AML-193 (cell line): ENCODE measurements at regions not wholly inside any gene's neighbourhood (a gene's known extent, or its start where the extent isn't known, plus 50 kb on each side); places are given as distances from the start of the nearest gene placed in this dataset.
"Not testable (repeated sequence)": the region's sequence is repeated elsewhere in the genome, so short reads cannot be mapped to it uniquely, and the experiment has no call there.

Source experiments
- DNase-seq, 2 experiments: peaks; one replicate each; lab custom pipeline; 2025; lab: John Stamatoyannopoulos, UW

DNA sequence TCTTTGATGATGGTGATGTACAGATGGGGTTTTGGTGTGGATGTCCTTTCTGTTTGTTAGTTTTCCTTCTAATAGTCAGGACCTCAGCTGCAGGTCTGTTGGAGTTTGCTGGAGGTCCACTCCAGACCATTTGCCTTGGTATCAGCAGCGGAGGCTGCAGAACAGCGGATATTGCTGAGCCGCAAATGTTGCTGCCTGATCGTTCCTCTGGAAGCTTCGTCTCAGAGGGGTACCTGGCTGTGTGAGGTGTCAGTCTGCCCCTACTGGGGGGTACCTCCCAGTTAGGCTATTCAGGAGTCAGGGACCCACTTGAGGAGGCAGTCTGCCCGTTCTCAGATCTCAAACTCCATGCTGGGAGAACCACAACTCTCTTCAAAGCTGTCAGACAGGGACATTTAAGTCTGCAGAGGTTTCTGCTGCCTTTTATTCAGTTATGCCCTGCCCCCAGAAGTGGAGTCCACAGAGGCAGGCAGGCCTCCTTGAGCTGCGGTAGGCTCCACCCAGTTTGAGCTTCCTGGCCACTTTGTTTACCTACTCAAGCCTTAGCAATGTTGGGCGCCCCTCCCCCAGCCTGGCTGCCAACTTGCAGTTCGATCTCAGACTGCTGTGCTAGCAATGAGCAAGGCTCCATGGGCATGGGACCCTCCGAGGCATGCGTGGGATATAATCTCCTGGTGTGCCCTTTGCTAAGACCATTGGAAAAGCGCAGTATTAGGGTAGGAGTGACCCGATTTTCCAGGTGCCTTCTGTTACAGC is 264.5 kb downstream of the MATN1 start:
- DNase-seq, result not testable (repeated sequence)

- no peak for DNase-seq
These were observed 270.5 kb downstream of the MATN1 start for GRCh38 chr1:30452925-30453324.

- DNase-seq, result no peak
These were observed 271.2 kb downstream of the MATN1 start for GRCh38 chr1:30452170-30452569.

DNA sequence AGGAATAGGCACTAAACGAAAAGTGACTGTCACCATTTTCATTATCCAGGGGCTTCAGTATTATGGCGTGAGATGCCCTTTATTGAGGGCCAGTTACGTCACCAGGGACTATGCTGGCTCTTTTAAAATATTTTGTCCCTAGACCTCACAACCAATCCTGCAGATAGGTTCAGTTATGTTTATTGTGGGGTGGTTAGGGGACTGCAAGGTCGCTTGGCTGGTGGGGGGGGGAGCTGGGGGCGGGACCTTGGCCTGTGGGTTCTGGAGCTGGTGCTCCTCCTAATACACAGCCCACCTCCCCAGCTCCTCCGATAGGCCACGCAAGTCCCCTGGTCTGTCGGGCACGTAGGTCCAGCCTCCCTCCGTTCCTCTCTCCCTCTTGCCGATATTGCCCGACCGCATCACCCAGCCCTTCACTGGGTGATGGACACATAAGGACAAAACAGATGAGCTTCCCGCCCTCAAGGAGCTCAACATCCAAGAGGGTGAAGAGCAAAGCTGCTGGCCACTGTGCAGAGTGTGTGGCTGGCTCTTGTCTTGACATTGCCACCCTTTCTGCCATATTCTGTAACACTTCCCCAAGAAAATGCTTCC is 271.8 kb downstream of the MATN1 start:
- no peak for DNase-seq

DNA sequence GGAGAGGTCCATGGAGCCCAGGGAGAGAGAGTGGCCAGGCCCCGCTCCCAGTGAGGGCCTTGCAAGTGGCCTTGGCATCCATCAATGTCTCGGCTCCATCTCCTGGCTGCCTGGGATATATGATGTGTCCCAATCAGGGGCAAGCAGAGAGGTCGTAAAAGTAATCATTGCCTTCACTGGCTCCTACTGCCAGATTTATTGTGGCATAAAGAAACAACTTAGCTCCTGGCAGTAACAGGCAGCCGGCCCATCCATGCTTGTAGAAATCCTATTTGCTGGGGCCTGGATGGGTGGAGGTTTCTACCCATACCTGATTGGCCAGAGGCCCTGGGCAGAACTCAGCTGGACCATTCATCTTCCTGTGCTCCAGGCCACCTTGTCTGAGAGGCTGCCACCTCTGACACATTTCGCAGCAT is 272.6 kb downstream of the MATN1 start:
- DNase-seq, result no peak

GRCh38 chr1:30450148-30450817 is 273.1 kb downstream of the MATN1 start:
- DNase-seq, result no peak

DNA sequence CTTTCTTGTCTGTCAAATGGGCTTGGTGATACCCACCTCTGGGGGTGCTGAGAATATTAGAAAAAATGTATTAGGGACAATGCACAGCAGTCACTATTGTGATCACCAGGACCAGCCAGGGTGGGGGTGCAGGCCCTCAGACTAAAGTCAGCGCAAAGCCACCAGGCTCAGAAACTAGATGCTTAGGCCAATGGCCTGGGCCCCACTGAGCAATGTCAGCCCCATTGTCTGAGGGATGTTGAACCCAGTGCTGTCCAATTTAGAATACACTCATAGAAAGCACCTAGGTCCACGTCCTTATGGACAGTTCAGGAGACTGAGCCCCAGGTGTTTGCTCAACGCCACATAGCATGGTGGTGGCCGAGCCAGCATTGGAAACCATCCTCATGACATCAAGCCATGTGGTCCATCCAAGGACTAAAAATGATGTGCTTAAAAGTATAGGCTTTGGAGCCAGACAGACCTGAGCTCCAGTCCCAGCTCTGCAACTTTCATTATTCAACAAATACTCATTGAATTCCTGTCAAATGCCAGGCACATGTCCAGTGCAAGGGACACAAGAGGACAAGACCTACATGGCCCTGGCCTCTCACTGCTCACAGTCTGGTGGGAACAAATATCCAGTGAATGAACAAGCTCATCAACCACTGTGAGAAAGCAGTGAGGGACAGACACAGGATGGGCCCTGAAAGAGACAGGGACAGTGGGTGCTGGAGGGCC is 273.8 kb downstream of the MATN1 start:
- no peak for DNase-seq

- DNase-seq, result no peak
These were observed 274.4 kb downstream of the MATN1 start for GRCh38 chr1:30449003-30449402.

GRCh38 chr1:30447701-30448100 is 275.7 kb downstream of the MATN1 start:
- no peak for DNase-seq

DNA sequence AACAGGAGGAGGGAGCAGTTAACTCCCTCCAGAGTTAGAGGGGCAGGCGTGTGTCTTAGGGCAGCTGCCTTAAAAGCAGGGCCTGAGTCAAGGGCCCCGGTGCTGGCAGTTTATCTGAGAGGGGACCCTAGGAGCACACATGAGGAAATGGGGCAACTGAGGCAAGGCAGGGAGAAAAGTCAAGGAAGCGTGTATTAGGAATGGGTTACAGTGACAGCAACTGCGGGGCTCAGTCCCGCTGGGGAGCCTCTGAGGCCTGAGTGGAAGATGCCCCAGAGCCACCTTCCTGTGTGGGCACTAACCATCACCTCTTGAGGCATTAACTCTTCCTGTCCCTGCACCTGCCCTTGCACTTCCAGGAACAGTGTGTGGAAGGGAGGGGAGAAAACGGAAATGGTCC is 276.3 kb downstream of the MATN1 start:
- no peak for DNase-seq

DNA sequence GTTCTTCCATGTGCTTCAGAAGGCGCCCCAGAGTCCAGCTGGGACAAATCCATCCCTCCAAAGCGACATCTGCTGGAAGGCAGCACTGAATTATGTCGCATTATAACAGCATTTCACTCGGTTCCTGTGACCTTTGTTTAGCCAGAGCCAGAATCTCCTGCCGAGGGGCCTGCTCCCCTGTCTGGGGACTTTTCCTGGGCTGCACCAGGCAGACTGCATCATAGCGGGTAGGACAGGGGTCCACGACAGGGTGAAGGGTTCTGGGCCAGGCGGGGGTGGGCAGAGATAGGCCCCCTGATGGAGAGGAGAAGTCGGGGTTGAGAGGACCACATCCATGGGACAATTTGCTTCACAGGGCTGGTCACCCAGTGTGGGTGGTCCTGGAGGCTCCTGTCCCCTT is 276.9 kb downstream of the MATN1 start:
- no peak for DNase-seq

GRCh38 chr1:30446095-30446494 is 277.3 kb downstream of the MATN1 start:
- no peak for DNase-seq

GRCh38 chr1:30445449-30445848 is 277.9 kb downstream of the MATN1 start:
- DNase-seq, result no peak

GRCh38 chr1:30444850-30445249 is 278.5 kb downstream of the MATN1 start:
- no peak for DNase-seq

GRCh38 chr1:30444401-30444800 is 279.0 kb downstream of the MATN1 start:
- no peak for DNase-seq

DNA sequence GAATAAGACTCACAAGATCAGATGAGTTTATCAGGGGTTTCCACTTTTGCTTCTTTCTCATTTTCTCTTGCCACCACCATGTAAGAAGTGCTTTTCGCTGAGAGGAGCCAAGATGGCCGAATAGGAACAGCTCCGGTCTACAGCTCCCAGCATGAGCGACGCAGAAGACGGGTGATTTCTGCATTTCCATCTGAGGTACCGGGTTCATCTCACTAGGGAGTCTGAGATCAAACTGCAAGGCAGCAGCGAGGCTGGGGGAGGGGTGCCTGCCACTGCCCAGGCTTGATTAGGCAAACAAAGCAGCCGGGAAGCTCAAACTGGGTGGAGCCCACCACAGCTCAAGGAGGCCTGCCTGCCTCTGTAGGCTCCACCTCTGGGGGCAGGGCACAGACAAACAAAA is 285.1 kb downstream of the MATN1 start:
- DNase-seq, result not testable (repeated sequence)

DNA sequence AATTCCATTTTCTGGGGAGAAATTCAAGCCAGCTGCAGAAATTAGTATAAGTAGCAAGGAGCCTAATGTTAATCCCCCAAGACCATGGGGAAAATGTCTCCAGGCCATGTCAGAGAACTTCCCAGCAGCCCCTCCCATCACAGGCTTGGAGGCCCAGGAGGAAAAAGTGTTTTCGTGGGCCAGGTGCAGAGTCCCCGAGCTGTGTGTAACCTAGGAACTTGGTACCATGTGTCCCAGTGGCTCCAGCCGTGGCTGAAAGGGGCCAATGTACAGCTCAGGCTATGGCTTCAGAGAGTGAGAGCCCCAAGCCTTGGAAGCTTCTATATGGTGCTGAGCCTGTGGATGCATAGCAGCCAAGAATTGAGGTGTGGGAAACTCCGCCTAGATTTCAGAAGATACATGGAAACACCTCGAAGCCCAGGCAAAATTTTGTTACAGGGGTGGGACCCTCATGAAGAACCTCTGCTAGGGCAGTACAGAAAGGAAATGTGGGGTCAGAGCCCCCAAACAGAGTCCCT is 286.3 kb downstream of the MATN1 start:
- DNase-seq, result no peak

- DNase-seq, result no peak
These were observed 295.8 kb downstream of the MATN1 start for GRCh38 chr1:30427545-30427944.

DNA sequence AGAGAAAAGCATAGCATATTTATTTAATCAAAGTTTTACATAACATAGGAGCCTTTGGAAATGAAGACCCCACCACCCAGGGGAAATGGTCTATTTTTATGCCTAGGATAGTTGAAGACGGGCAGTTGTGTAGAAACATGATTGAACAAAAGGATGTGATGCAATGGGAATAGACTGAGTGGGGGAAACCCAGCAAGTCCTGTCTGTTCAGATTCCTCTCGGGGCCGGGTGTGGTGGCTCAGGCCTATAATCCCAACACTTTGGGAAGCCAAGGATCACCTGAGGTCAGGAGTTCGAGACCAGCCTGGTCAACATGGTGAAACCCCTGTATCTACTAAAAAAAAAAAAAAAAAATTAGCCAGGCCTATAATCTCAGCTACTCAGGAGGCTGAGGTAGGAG is 298.3 kb downstream of the MATN1 start:
- DNase-seq, result no peak

- no peak for DNase-seq
These were observed 299.8 kb downstream of the MATN1 start for GRCh38 chr1:30423570-30423969.

DNA sequence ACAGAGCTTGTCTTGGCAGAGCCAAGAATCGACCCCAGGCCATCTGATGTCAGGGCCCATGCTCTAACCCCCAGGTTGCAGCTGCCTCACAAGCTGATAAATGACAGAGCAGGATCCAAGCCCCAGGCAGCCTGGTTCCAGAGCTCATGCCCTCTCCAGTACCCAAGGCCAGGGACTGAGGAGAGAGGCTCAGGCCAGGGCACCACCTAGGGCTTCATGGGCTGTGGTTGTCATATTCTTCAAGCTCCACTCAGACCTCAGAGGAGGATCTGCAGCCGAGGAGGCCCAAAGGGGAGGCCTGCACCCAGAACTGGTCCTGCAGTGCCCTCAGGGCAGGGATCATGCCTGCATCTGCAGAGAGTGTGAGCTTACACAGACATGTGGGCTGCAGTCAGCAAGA is 301.1 kb downstream of the MATN1 start:
- no peak for DNase-seq

DNA sequence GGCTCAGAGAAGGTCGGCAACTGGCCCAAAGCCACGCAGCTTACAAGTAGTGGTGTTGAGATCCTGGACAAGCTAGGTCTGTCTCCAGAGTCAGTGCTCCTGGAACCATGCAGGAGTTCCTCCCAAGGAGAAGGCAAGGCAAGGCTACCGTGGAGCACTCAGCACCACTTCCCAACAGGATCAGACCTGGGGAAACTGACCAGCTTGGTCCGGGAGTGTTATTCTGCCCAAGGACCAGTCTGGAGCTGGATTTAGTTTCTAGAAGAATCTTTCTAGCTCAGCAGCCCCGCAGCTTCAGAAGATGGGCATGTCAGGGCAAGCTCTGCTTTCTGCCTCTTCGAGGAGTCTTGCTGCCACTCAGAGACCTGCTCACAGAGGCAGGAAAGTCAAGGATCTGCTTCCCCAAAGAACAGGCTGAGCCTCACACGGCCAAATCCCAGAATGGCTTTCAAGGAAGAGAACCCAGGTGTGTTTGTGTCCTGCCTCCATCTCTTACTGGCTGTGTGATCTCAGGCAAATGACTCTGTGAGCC is 302.8 kb downstream of the MATN1 start:
- no peak for DNase-seq
